VCaP (cell line): ENCODE measurements at regions not wholly inside any gene's neighbourhood (a gene's known extent, or its start where the extent isn't known, plus 50 kb on each side); places are given as distances from the start of the nearest gene placed in this dataset.
"Not testable (repeated sequence)": the region's sequence is repeated elsewhere in the genome, so short reads cannot be mapped to it uniquely, and the experiment has no call there.

ENCODE experiments used
- H3K27ac ChIP-seq: fragments of 450-650 bp; 2 replicates; pipeline ENCODE4 v1.5.1; 2017
- CTCF ChIP-seq: fragments of 450-650 bp; conservative IDR thresholded peaks from 2 replicates; pipeline ENCODE4 v1.5.1; 2017; ENCODE audit warnings: mild to moderate bottlenecking, moderate library complexity

GRCh38 chr19:28575816-28576215 is 637.1 kb downstream of the UQCRFS1 start:
- TF ChIP-seq CTCF, result no peak
- no peak overlapping the region for H3K27ac ChIP-seq

- H3K27ac ChIP-seq, result not testable (repeated sequence)
Observed at GRCh38 chr19:28575312-28575711, 637.6 kb downstream of the UQCRFS1 start.

GRCh38 chr19:28574212-28574611 is 638.7 kb downstream of the UQCRFS1 start:
- no peak for TF ChIP-seq CTCF
- no peak overlapping the region for H3K27ac ChIP-seq

- no peak overlapping the region for H3K27ac ChIP-seq
- no peak for TF ChIP-seq CTCF
Observed at GRCh38 chr19:28569132-28570131, 643.5 kb downstream of the UQCRFS1 start.

- no peak for TF ChIP-seq CTCF
- H3K27ac ChIP-seq, result no peak overlapping the region
Observed at GRCh38 chr19:28567834-28568233, 645.1 kb downstream of the UQCRFS1 start.

- no peak overlapping the region for H3K27ac ChIP-seq
- TF ChIP-seq CTCF, result no peak
Observed at GRCh38 chr19:28563964-28564921, 648.7 kb downstream of the UQCRFS1 start.

- no peak overlapping the region for H3K27ac ChIP-seq
- 0 out of 2 replicates have a peak, but pooled peaks have one; percentile 15 for TF ChIP-seq CTCF
Observed at GRCh38 chr19:28560786-28561185, 652.2 kb downstream of the UQCRFS1 start.
